ENCODE measurements at regions not wholly inside any gene's neighbourhood (a gene's known extent, or its start where the extent isn't known, plus 50 kb on each side); places are given as distances from the start of the nearest gene placed in this dataset.

GRCh38 chr5:60482301-60482700 lies 217.7 kb downstream of the DEPDC1B start:
- TF ChIP-seq EZH2phosphoT487 (IDR thresholded peaks at IDR 0.05; ENCODE audit: insufficient read depth, low read depth) (no peak), EZH2 (IDR thresholded peaks at IDR 0.05; ENCODE audit: insufficient read depth, poor library complexity, severe bottlenecking) (no peak)

Measured in GM23248 (cell line).